ENCODE measurements at regions not wholly inside any gene's neighbourhood (a gene's known extent, or its start where the extent isn't known, plus 50 kb on each side); places are given as distances from the start of the nearest gene placed in this dataset.

DNA sequence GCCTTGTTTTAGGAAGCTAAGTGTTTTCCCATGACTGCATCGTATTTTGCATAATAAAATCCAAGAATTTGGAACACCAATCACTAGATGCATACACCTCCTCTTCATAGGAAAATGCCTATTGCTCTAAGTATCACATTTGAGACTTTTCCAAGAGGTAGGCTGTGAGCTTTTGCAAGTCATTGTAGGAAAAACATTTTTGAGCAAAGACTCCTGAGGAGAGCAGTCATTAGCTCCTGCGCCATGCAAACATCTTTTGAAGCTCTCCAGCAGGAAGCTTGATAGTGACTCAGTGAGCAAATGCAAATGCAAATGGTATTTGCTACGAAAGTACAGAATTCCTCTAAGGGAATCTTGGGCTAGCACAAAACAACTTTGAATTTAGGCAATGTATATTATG, 750.4 kb downstream of the QKI start:
- no peak for ATAC-seq

DNA sequence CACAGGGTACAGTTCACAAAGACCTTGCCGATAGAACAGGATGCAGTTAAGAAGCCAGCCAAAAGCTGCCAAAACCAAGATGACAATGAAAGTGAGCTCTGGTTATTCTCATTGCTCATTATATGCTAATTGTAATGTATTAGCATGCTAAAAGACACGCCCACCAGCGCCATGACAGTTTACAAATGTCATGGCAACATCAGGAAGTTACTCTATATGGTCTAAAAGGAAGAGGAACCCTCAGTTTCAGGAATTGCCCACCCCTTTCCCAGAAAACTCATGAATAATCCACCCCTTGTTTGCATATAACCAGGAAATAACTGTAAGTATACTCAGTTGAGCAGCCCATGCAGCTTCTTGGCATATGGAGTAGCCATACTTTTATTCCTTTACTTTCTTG, 748.7 kb downstream of the QKI start:
- TF ChIP-seq, protein P1, sequence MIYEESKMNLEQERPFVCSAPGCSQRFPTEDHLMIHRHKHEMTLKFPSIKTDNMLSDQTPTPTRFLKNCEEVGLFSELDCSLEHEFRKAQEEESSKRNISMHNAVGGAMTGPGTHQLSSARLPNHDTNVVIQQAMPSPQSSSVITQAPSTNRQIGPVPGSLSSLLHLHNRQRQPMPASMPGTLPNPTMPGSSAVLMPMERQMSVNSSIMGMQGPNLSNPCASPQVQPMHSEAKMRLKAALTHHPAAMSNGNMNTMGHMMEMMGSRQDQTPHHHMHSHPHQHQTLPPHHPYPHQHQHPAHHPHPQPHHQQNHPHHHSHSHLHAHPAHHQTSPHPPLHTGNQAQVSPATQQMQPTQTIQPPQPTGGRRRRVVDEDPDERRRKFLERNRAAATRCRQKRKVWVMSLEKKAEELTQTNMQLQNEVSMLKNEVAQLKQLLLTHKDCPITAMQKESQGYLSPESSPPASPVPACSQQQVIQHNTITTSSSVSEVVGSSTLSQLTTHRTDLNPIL (CRISPR knock-in tag; IDR thresholded peaks at IDR 0.05; ENCODE audit: low read depth) = no peak
- TF ChIP-seq ISL1 (CRISPR knock-in tag; IDR thresholded peaks at IDR 0.05) = no peak
- TF ChIP-seq TCF4 (CRISPR knock-in tag; IDR thresholded peaks at IDR 0.05; ENCODE audit: borderline replicate concordance) = no peak
- TF ChIP-seq ZFP30 (CRISPR knock-in tag; IDR thresholded peaks at IDR 0.05) = no peak
- TF ChIP-seq, protein P2, sequence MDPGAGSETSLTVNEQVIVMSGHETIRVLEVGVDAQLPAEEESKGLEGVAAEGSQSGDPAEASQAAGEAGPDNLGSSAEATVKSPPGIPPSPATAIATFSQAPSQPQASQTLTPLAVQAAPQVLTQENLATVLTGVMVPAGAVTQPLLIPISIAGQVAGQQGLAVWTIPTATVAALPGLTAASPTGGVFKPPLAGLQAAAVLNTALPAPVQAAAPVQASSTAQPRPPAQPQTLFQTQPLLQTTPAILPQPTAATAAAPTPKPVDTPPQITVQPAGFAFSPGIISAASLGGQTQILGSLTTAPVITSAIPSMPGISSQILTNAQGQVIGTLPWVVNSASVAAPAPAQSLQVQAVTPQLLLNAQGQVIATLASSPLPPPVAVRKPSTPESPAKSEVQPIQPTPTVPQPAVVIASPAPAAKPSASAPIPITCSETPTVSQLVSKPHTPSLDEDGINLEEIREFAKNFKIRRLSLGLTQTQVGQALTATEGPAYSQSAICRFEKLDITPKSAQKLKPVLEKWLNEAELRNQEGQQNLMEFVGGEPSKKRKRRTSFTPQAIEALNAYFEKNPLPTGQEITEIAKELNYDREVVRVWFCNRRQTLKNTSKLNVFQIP (CRISPR knock-in tag; IDR thresholded peaks at IDR 0.05; ENCODE audit: borderline replicate concordance, low read depth) = no peak
- no peak for TF ChIP-seq RARB (CRISPR knock-in tag; IDR thresholded peaks at IDR 0.05)
- TF ChIP-seq PPARA (CRISPR knock-in tag; IDR thresholded peaks at IDR 0.05; ENCODE audit: borderline replicate concordance) = no peak
- TF ChIP-seq, protein P3, sequence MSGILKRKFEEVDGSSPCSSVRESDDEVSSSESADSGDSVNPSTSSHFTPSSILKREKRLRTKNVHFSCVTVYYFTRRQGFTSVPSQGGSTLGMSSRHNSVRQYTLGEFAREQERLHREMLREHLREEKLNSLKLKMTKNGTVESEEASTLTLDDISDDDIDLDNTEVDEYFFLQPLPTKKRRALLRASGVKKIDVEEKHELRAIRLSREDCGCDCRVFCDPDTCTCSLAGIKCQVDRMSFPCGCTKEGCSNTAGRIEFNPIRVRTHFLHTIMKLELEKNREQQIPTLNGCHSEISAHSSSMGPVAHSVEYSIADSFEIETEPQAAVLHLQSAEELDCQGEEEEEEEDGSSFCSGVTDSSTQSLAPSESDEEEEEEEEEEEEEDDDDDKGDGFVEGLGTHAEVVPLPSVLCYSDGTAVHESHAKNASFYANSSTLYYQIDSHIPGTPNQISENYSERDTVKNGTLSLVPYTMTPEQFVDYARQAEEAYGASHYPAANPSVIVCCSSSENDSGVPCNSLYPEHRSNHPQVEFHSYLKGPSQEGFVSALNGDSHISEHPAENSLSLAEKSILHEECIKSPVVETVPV (CRISPR knock-in tag; IDR thresholded peaks at IDR 0.05) = no peak
- TF ChIP-seq ZFP3 (CRISPR knock-in tag; IDR thresholded peaks at IDR 0.05) = no peak
- no peak for ATAC-seq

More for the DNA sequence above, 750.4 kb downstream of the QKI start:
- TF ChIP-seq ARNTL (CRISPR knock-in tag; IDR thresholded peaks at IDR 0.05; ENCODE audit: borderline replicate concordance, low read depth) = no peak
- no peak for TF ChIP-seq RARB (CRISPR knock-in tag; IDR thresholded peaks at IDR 0.05)
- no peak for TF ChIP-seq SNAI2 (CRISPR knock-in tag; IDR thresholded peaks at IDR 0.05)
- TF ChIP-seq ZNF70 (CRISPR knock-in tag; IDR thresholded peaks at IDR 0.05) = no peak
- no peak for TF ChIP-seq PPARA (CRISPR knock-in tag; IDR thresholded peaks at IDR 0.05; ENCODE audit: borderline replicate concordance)
- no peak for TF ChIP-seq ZFP3 (CRISPR knock-in tag; IDR thresholded peaks at IDR 0.05)
- TF ChIP-seq GLIS3 (CRISPR knock-in tag; IDR thresholded peaks at IDR 0.05) = no peak
- TF ChIP-seq CSDC2 (CRISPR knock-in tag; IDR thresholded peaks at IDR 0.05) = no peak
- no peak for TF ChIP-seq ZC3H10 (CRISPR knock-in tag; IDR thresholded peaks at IDR 0.05)
- TF ChIP-seq ISL1 (CRISPR knock-in tag; IDR thresholded peaks at IDR 0.05) = no peak
- TF ChIP-seq, protein P4, sequence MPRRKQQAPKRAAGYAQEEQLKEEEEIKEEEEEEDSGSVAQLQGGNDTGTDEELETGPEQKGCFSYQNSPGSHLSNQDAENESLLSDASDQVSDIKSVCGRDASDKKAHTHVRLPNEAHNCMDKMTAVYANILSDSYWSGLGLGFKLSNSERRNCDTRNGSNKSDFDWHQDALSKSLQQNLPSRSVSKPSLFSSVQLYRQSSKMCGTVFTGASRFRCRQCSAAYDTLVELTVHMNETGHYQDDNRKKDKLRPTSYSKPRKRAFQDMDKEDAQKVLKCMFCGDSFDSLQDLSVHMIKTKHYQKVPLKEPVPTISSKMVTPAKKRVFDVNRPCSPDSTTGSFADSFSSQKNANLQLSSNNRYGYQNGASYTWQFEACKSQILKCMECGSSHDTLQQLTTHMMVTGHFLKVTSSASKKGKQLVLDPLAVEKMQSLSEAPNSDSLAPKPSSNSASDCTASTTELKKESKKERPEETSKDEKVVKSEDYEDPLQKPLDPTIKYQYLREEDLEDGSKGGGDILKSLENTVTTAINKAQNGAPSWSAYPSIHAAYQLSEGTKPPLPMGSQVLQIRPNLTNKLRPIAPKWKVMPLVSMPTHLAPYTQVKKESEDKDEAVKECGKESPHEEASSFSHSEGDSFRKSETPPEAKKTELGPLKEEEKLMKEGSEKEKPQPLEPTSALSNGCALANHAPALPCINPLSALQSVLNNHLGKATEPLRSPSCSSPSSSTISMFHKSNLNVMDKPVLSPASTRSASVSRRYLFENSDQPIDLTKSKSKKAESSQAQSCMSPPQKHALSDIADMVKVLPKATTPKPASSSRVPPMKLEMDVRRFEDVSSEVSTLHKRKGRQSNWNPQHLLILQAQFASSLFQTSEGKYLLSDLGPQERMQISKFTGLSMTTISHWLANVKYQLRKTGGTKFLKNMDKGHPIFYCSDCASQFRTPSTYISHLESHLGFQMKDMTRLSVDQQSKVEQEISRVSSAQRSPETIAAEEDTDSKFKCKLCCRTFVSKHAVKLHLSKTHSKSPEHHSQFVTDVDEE (CRISPR knock-in tag; IDR thresholded peaks at IDR 0.05) = no peak
- no peak for TF ChIP-seq BACH2 (CRISPR knock-in tag; IDR thresholded peaks at IDR 0.05; ENCODE audit: borderline replicate concordance)
- TF ChIP-seq TOX (CRISPR knock-in tag; IDR thresholded peaks at IDR 0.05; ENCODE audit: borderline replicate concordance) = no peak
- TF ChIP-seq, protein P1 (CRISPR knock-in tag; IDR thresholded peaks at IDR 0.05; ENCODE audit: low read depth) = no peak
- TF ChIP-seq, protein P3 (CRISPR knock-in tag; IDR thresholded peaks at IDR 0.05) = no peak
- no peak for TF ChIP-seq ESRRG (CRISPR knock-in tag; IDR thresholded peaks at IDR 0.05)
- no peak for TF ChIP-seq ZNF565 (CRISPR knock-in tag; conservative IDR thresholded peaks at IDR 0.05; ENCODE audit: low read depth)

DNA sequence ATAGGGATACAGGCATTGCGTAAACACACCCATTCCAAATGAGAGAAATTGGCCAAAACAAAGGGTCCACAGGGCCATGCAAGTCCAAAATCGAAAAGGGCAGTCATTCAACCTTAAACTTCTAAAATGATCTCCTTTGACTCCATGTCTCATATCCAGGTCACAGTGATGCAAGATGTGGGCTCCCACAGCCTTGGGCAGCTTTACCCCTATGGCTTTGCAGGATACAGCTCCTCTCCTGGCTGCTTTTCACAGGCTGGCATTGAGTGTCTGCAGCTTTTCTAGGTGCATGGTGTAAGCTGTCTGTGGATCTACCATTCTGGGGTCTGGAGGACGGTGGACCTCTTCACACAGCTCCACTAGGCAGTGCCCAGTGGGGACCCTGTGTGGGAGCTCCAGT, 744.5 kb downstream of the QKI start:
- ATAC-seq = no peak

More for the DNA sequence above, 744.5 kb downstream of the QKI start:
- TF ChIP-seq, protein P1 (CRISPR knock-in tag; IDR thresholded peaks at IDR 0.05; ENCODE audit: low read depth) = no peak
- TF ChIP-seq TCF4 (CRISPR knock-in tag; IDR thresholded peaks at IDR 0.05; ENCODE audit: borderline replicate concordance) = no peak
- TF ChIP-seq, protein P3 (CRISPR knock-in tag; IDR thresholded peaks at IDR 0.05) = no peak
- no peak for TF ChIP-seq BACH2 (CRISPR knock-in tag; IDR thresholded peaks at IDR 0.05; ENCODE audit: borderline replicate concordance)
- no peak for TF ChIP-seq GLIS3 (CRISPR knock-in tag; IDR thresholded peaks at IDR 0.05)
- TF ChIP-seq CSDC2 (CRISPR knock-in tag; IDR thresholded peaks at IDR 0.05) = no peak
- TF ChIP-seq OSR1 (CRISPR knock-in tag; IDR thresholded peaks at IDR 0.05) = no peak
- no peak for TF ChIP-seq ESRRG (CRISPR knock-in tag; IDR thresholded peaks at IDR 0.05)
- no peak for TF ChIP-seq ARNTL (CRISPR knock-in tag; IDR thresholded peaks at IDR 0.05; ENCODE audit: borderline replicate concordance, low read depth)
- TF ChIP-seq ISL1 (CRISPR knock-in tag; IDR thresholded peaks at IDR 0.05) = no peak
- no peak for TF ChIP-seq RARB (CRISPR knock-in tag; IDR thresholded peaks at IDR 0.05)
- no peak for TF ChIP-seq ZNF70 (CRISPR knock-in tag; IDR thresholded peaks at IDR 0.05)
- no peak for TF ChIP-seq ZC3H10 (CRISPR knock-in tag; IDR thresholded peaks at IDR 0.05)
- no peak for TF ChIP-seq TOX (CRISPR knock-in tag; IDR thresholded peaks at IDR 0.05; ENCODE audit: borderline replicate concordance)
- TF ChIP-seq ZFP3 (CRISPR knock-in tag; IDR thresholded peaks at IDR 0.05) = no peak
- no peak for TF ChIP-seq ZFP30 (CRISPR knock-in tag; IDR thresholded peaks at IDR 0.05)

Data from SK-N-SH treated with all-trans-retinoic acid at 6 μM for 48 hours (cell line).